GM19043 (cell line): ENCODE measurements at regions not wholly inside any gene's neighbourhood (a gene's known extent, or its start where the extent isn't known, plus 50 kb on each side); places are given as distances from the start of the nearest gene placed in this dataset.

Experiments
- ATAC-seq: cut with Tn5 transposase; IDR thresholded peaks from one replicate; pipeline ENCODE4 v1.9.1; 2021; ENCODE audit warnings: low read depth; ENCODE audit not compliant: unreplicated experiment

DNA sequence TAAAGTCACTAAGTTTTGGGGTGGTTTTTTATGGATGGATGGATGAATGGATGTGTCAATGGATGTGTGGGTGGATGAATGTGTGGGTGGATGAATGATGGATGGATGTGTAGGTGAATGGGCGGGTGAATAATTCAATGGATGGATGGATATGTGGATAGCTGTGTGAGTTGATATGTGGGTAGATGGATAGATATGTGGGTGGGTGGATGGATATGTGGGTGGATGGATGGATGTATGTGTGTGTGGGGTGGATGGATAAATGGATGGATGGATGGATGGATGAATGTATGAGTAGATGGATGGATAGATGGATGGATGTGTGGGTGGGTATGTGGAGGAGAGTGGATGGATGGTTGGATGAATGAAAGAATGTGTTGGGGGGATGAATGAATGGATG lies 310.1 kb upstream of the C16orf82 start:
- no peak for ATAC-seq

DNA sequence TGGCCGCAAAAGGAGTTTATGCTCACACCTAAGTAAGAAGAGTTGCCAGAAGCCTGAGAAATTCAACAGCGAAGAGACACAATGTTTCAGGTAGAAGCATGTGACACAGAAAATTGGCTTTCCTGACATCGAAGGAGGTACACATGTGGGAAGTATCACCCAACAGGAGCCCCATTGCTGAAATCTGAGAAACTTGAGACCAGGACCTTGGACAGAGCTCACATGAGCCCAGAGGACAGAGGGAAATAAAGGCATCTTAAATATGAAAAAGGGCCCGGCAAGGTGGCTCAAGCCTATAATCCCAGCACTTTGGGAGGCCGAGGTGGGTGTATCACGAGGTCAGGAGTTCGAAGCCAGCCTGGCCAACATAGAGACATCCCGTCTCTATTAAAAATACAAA lies 304.1 kb upstream of the C16orf82 start:
- ATAC-seq, result no peak

GRCh38 chr16:26765087-26765486 lies 301.6 kb upstream of the C16orf82 start:
- ATAC-seq, result no peak

DNA sequence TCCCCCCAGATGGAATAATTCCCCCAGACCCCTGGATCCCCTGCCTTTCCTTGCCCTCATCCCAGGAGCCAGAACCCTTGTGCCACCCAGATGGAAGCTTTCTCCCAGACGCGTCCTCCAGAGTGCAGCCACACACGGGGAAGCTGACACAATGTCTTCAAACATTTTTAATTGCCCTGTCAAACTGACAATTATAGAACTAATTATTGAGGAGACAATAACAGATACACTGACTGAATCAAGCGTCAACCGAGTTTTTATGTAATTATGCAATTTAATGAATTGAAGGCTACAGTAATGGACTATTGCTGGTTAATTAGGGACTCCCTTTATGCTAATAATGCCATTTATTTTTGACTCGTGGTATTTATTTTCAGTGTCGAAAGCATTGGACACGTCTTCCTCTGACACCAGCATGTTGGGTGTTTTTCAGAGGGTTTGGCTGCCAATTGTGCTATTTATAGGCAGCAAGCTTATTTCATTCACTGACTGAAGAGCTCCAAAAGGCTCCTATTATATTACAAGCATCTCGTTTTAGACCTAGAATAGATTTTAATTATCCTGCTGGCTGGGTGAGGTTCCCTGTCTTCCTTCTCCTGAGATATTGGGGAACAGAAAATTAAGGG lies 298.2 kb upstream of the C16orf82 start:
- no peak for ATAC-seq

- ATAC-seq, result no peak
Observed at GRCh38 chr16:26770547-26770946, 296.2 kb upstream of the C16orf82 start.

DNA sequence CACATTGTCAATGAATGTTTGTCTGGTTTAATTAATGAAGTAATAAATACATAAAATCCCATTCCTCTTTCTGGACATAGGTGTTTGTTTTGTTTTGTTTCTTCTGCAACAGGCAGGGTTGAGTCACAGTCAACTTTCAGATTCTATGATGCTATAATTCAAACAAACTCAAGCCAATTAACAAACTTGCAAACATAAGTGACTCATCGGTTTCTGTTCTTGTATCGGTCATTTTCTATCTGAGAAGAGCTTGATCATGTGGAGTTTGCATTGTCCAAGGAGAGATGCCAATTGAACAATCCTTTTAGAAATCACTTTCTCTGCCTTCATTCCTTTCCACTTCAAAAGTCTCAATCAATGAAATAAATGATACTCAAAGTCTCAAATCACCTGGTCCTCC lies 294.2 kb upstream of the C16orf82 start:
- peak; percentile 51 for ATAC-seq

DNA sequence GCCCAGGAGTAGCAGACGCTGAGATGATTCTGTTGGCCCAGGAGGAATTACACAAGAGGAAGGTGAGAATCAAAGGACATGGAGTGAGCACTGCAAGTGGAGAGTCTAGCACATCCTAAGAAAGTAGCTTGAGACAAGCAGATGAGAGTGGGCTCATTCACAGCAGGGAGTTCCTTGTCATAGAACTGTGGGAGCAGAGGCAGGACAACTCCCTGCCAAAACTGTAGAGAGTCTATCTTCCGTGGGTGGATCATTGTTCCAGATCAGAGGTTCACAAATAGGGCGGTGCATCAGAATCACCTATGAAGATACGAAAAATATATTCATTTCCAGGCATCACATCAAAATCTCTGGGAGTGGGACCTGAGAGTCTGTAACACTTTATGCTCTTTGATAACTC lies 288.9 kb upstream of the C16orf82 start:
- no peak for ATAC-seq

DNA sequence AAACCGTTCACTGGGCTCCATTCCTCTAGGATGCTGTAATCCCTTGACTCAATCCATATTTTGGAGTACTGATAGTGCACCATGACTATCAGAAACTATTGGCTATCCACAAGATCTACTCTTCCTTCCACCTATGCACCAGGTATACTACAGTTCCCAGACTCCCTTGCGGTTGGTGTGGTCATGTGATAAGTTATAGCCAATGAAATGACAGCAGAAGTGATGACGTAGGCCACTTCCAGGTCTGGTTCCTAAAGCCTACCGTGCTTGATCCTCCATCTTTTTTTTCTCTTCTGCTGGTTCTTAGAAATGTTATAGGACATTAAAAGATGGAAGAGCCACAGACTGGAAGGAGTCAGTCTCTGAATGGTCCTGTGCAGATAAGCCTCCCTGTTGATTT lies 278.8 kb upstream of the C16orf82 start:
- ATAC-seq, result no peak

DNA sequence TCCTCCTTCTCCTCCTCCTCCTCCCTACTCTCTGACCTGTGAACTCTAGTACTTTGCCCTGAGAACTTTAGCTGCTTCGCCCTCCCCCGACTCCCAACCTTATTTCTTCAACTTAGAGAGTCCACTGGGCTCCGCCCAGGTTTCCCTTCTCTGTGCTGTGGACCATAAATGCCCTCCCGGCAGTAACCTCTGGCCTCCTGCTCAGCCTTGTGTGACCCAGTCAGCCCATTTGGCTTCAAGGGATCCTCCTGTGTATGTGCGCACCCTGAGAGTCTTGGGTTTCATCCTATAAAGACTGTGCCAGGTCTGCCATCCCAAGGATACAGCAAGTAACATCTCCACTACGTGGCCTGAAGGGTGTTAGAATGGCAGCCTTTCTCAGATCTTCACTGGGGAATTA lies 275.6 kb upstream of the C16orf82 start:
- ATAC-seq, result no peak

- ATAC-seq, result no peak
Observed at GRCh38 chr16:26795184-26795583, 271.5 kb upstream of the C16orf82 start.

DNA sequence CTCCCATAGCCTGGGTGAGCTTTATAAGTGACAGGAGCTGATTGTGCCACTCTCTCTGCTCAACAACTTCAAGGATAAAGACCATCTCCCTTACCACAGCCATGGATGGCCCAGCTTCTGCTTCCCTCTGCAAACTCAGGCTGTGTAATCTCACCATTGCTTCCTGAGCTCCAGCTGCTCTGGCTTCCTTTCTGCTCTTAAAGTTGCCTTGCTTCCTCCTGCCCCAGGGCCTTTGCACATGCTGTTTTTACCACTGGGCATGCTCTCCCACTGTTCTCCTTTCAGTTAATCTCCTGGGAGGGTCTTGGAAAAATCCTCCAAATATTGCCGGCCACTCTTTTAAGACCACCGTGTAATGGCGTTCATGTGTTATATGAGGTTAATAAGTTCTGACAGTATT lies 265.1 kb upstream of the C16orf82 start:
- no peak for ATAC-seq

- ATAC-seq, result no peak
Observed at GRCh38 chr16:26802440-26802839, 264.3 kb upstream of the C16orf82 start.

- no peak for ATAC-seq
Observed at GRCh38 chr16:26802965-26803364, 263.8 kb upstream of the C16orf82 start.

DNA sequence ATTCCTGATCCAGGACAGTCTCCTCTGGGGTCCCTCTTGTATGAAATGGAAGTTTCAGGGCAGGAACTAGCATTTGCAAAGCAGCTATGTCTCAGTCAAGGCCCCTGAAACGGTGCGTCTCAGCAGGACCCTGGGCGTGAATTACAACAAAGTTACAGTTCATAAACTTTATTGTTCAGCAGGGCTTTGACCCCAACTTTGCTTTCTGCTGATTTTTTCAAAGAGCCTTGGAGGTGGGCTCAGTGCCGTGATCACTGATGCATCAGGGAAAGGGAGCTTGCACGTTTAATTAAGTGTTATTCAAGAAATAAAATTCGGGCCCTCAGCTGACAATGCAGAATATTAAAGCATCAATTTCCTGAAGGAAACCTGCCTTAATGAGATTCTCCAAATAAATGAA lies 260.1 kb upstream of the C16orf82 start:
- ATAC-seq, result no peak

GRCh38 chr16:26809461-26809860 lies 257.3 kb upstream of the C16orf82 start:
- no peak for ATAC-seq

DNA sequence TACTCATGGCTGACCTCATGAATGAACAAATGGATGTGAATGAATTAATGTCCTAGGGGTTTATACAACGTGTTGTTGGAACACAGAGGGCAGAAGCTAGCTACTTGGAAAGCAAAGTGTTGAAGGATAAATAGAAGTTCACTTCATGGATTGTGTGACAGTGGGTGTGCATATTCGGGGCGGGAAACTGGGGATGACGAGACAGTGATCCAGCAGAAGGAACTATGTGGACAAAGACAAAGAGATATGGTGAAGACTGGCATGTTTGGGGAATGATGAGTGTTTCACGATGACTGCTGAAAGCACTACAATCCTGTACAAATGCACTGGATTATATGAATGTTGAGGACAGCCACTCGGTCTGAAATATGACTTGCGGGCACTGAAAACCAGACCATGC lies 250.5 kb upstream of the C16orf82 start:
- no peak for ATAC-seq

DNA sequence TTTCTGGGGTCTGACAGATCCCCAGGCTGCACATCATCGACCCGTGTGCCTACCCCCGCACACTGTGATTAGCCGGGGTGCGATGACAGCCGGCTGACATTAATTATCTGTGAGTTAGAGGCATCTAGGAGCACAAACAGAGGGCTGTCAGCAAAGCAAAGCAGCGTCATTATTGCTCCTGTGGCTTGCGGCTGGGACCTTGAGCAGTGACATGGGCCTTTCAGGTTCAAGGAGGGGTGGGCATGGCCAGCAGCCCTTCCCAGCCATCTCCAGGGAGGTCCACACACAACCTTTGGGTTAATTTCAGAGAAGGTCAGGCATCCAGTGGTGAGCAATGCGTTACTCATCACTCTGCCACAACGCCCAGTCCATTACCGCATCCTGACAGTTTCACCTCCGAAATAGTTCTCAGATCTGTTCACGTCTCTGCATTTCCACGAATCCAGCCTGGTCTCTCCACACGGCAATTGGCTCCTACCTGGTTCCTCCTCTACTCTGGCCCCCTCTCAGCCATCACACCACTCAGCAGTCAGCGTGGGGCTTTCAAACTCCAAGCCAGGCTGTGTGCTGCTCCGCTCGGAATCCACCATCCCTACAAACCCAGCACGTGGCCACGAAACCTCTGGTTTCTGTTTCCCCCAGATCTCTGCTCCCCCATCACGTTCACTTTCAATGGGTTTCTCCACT lies 249.7 kb upstream of the C16orf82 start:
- no peak for ATAC-seq

GRCh38 chr16:26818393-26818792 lies 248.3 kb upstream of the C16orf82 start:
- no peak for ATAC-seq

DNA sequence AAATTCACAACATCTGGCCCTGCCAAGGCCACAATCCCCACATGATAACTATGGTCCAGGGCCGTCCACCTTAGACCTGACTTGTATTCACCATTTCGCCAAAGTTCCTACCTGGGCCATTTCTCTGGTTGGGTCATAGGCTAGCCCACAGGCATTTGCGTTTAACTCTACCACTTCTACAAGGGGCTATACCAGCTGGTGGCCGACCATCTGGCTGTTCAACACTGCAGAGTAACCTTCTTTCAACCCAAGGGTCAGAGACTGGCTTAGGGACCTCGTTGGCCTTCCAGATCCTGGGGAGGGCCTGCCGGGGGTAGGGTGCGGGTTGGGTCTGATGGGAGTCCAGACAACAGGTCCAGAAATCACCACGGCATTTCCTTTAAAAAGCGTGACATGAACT lies 242.3 kb upstream of the C16orf82 start:
- no peak for ATAC-seq

- no peak for ATAC-seq
Observed at GRCh38 chr16:26826500-26826899, 240.2 kb upstream of the C16orf82 start.

- no peak for ATAC-seq
Observed at GRCh38 chr16:26827386-26827785, 239.3 kb upstream of the C16orf82 start.

- ATAC-seq, result no peak
Observed at GRCh38 chr16:26830428-26831127, 236.1 kb upstream of the C16orf82 start.
